NCI-H2081 (cell line): ENCODE measurements at regions not wholly inside any gene's neighbourhood (a gene's known extent, or its start where the extent isn't known, plus 50 kb on each side); places are given as distances from the start of the nearest gene placed in this dataset.

Source experiments
- DNase-seq, 2 experiments: peaks; one replicate each; lab custom pipeline; 2025; lab: John Stamatoyannopoulos, UW

GRCh38 chr9:86730163-86730928, 217.0 kb downstream of the GAS1 start:
- no peak for DNase-seq

- DNase-seq, result no peak
These were observed 222.8 kb downstream of the GAS1 start for GRCh38 chr9:86724529-86724928.

- no peak for DNase-seq
These were observed 224.0 kb downstream of the GAS1 start for GRCh38 chr9:86723346-86723745.

DNA sequence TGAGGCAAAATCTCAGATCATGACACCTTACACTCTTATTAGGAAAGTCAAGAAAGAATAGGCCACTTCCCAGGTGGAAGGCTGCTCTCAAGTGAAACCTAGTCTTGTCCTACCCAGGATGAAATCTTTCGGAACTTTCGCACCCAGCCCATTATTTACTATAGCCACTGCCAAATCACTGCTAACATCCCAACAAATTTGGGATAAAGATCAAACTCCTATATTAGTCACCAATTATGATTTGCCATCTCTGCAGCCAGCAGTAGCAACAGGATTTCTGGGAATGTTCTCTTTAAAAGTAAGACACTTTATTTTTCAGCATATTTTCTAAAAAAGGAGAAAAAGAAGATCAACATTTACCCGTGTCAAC, 224.6 kb downstream of the GAS1 start:
- no peak for DNase-seq

- no peak for DNase-seq
These were observed 225.2 kb downstream of the GAS1 start for GRCh38 chr9:86721843-86722705.

- no peak for DNase-seq
These were observed 226.0 kb downstream of the GAS1 start for GRCh38 chr9:86721226-86721781.

- no peak for DNase-seq
These were observed 226.6 kb downstream of the GAS1 start for GRCh38 chr9:86720639-86721225.

DNA sequence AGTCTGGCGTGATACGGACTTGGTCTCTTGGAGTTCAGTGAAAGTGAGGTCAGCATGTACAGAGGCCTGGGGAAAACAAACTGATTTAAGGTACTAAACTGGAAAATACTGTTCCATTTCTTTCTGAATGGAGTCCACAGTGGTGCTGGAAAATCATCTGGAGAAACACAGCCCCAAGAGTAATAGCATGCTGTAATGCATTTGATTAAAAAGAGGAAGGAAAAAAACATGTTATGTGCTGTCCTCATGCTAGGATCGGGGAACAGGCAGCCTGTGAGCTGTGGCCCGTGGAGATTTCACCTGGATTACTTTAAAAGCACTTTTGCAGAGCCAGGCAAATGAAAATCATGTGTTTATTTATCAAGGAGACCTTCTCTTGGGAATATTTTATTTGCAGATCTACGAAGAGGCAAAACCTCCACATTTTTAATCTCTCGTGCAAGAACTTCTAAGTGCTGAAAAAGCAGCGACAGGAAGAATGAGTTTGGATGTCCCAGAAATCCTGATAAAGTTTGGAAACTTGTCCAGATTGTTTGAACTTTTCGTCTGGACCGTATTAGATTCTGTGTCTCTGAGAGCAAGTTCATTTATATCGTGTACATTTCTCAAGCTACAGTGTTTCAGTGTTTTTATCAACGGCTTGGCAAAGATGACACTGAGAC, 228.8 kb downstream of the GAS1 start:
- DNase-seq, result no peak

GRCh38 chr9:86716326-86716922, 230.9 kb downstream of the GAS1 start:
- no peak for DNase-seq

- no peak for DNase-seq
These were observed 232.3 kb downstream of the GAS1 start for GRCh38 chr9:86714999-86715398.

DNA sequence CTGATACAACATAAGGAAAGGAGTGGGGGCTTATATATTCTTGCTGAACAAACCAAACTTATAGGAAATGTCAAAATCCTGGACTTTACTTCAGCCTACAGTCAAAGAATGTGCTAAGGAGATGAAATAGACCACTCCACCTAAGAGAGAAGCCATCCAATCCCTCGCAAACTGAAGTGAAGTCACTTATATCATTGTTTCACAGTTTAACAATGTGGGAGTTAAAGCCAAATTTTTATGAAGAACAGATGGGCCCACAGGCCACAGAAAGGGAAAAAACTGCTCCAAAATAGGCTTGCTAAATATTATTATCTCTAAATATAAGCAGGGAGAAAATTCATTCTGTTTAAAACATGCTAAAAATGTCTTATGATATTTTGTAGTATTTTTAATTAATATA, 233.3 kb downstream of the GAS1 start:
- DNase-seq, result no peak

DNA sequence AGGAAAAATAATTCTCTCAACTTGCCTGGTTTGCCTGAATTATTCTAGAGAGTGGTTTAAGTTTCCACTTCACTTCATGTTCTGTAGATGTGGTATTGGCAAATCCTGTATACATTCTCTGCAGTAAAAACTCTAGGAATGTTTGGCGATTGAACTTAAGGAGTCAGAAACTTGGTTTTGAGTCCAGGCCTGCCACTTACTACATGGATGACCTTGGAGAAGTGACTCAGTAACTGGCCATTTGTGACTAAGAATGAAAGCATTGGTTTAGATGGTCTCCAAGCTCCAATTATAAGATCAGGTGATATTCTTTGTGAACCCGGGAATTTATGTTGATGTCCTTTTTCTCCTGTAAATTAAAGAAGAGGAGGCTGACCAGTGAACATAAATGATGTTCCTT, 233.8 kb downstream of the GAS1 start:
- DNase-seq, result no peak

DNA sequence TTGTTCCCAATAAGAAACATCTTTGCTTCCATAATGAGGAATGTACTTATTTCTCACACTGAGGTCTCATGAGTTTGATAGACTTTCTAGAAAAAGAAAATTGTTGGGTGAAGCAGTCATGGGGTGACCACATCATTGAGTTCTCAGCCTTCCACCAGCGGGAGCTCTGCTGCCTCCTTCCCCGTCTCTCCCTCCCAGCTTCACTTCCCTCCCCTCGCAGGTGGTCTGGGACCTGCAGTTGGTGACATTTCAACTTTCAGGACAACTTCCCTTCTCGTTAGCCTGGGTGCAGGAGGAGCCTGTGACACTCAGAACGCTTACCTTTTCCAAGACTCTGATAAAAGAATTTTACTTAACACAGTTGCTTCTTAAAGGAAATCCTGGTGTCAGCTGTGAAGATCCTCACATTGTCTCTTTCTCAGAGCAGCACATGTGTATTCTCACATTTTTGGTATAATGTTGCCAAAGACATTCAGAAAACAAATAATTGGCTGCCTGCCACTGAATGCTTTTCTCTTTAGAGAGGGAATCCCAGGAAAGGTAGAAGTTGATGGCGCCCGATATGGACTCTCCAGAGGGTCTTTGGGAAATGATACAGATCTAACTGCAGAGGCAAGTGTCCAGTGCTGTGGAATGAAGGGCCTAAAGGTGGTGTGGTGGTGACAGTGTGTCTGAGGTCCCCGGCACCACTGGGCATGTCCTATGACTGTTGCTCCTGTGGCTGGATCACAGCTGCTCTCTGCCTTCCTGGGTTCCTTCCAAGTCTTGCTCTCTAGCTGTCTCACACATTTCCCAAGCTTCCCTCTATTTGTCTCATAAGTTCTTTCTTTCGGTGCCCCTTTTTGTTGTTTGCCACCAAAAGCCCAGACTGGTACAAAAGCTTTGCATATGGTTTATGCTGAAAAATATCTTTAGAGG, 238.1 kb downstream of the GAS1 start:
- no peak for DNase-seq

DNA sequence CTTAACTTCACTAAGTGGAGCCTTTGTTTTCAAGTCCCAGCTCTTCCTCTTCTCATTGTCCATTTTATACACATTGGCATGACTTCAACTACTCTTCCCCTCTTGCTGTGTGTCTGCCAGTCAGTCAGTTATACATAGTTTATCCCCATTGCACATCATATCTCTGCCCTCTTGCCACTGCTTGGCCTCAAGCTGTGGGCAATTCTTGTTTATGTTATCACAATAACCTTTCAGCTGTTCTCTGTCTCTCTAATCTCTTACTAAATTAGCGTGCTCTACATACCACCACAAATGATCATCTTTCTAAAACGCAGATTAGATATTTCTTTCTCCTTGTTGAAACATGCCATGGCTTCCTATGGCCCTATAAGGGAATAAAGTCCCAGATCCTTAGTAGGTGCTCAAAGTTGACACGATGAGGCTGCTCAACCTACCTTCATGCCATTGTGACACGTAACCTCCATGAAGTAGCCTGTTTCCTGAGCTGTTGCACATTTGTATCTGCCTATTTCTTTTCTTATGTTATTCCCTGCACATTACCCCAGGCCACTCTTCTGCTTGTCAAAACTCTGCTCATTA, 239.3 kb downstream of the GAS1 start:
- no peak for DNase-seq

- no peak for DNase-seq
These were observed 240.9 kb downstream of the GAS1 start for GRCh38 chr9:86706391-86706790.

DNA sequence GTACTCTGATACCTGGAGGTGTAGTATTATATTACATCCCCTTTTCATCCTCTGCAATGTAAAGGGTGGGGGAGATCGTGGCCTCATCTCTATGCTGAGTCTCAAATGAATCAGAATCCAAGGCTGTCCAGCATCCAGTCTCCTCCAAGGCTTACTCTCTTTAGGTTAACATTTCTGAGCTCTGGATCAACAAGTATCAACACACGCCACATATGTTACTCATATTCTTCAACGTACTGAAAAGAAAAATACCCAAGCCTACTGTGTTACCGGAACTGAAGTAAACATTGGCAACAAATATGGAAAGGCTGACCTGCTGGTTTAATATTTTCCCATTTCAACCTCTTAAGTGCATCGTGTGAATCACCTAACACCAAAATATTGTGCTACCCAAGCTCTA, 241.8 kb downstream of the GAS1 start:
- DNase-seq, result no peak

DNA sequence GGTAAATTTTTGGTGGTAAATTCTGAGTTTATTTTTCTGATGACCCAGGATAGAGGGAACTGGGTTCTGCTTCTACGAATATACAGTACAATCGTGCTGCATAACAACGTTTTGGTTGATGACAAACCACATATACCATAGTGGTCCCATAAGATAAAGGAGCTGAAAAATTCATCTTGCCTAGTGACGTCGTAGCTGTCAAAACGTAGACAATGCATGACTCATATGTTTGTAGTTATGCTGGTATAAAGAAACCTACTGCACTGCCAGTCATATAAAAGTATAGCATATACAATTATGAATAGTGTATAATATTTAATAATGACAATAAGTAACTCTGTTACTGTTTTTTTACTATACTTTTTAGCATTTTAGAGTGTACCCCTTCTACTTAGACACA, 244.0 kb downstream of the GAS1 start:
- DNase-seq, result no peak

- DNase-seq, result no peak
These were observed 246.7 kb downstream of the GAS1 start for GRCh38 chr9:86700629-86701028.

DNA sequence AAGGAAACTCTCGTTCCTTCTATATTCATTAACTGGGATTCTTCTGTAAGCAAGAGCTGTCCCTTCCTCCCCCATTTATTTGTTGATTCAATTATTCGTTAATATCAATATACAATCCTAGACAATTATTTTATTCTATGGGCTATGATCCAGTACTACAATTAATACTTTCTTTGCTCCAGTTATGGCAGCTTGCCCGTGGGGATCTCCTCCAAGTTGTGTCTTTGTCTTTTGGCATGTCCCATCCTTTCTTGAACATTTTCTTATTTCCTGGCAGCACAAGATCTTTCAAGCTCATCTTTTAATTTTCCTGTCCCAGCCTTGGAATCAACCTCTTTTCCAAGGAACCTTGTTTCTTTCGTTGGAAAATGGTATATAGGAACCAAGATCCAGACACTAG, 249.3 kb downstream of the GAS1 start:
- DNase-seq, result no peak

- no peak for DNase-seq
These were observed 250.1 kb downstream of the GAS1 start for GRCh38 chr9:86697213-86697612.
